Liver (tissue), 3 donors: ENCODE measurements at regions not wholly inside any gene's neighbourhood (a gene's known extent, or its start where the extent isn't known, plus 50 kb on each side); places are given as distances from the start of the nearest gene placed in this dataset.

Source experiments
- ATF3 ChIP-seq: IDR thresholded peaks from 2 replicates; pipeline ENCODE4 v1.6.1; 2016; ENCODE audit warnings: antibody characterized with exemption
- EGR1 ChIP-seq, 2 donors: IDR thresholded peaks; 2 replicates each; pipeline ENCODE4 v1.6.1; 2016 to 2018; ENCODE audit warnings: antibody characterized with exemption in 2 of 2, low read depth in 2 of 2
- GABPA ChIP-seq, 2 donors: IDR thresholded peaks in 1 of 2; conservative IDR thresholded peaks in 1 of 2; 2 replicates each; pipeline ENCODE4 v1.6.1; 2016; ENCODE audit warnings: antibody characterized with exemption in 2 of 2, mild to moderate bottlenecking in 1 of 2, moderate library complexity in 1 of 2
- JUND ChIP-seq, 2 donors: IDR thresholded peaks; 2 replicates each; pipeline ENCODE4 v1.6.1; 2016; ENCODE audit warnings: antibody characterized with exemption in 2 of 2
- RAD21 ChIP-seq, 2 donors: IDR thresholded peaks; 2 replicates each; pipeline ENCODE4 v1.6.1; 2016; ENCODE audit warnings: antibody characterized with exemption in 2 of 2, mild to moderate bottlenecking in 2 of 2
- RXRA ChIP-seq, 2 donors: IDR thresholded peaks; 2 replicates each; pipeline ENCODE4 v1.6.1; 2017 to 2018; ENCODE audit warnings: antibody characterized with exemption in 2 of 2, mild to moderate bottlenecking in 1 of 2
- SP1 ChIP-seq: IDR thresholded peaks from 2 replicates; pipeline ENCODE4 v1.6.1; 2018; ENCODE audit warnings: antibody characterized with exemption, mild to moderate bottlenecking
- TAF1 ChIP-seq: conservative IDR thresholded peaks from 2 replicates; pipeline ENCODE4 v1.6.1; 2016; ENCODE audit warnings: antibody characterized with exemption, mild to moderate bottlenecking
- YY1 ChIP-seq: IDR thresholded peaks from 2 replicates; pipeline ENCODE4 v1.6.1; 2016; ENCODE audit warnings: antibody characterized with exemption, mild to moderate bottlenecking
- TF ChIP-seq, protein P1 (sequence below): fragments of 150-350 bp; IDR thresholded peaks from 2 replicates; pipeline ENCODE4 v1.5.1; 2017; ENCODE audit warnings: improper control_type of control experiment, low read depth, low read length; ENCODE audit not compliant: missing input control
- TF ChIP-seq, protein P2 (sequence below): IDR thresholded peaks from 2 replicates; pipeline ENCODE4 v1.6.1; 2016; ENCODE audit warnings: antibody characterized with exemption, mild to moderate bottlenecking
- TF ChIP-seq, protein P3 (sequence below): IDR thresholded peaks from 2 replicates; pipeline ENCODE4 v1.6.1; 2016; ENCODE audit warnings: antibody characterized with exemption
- donor health status: healthy.
- donor health status: healthy.

DNA sequence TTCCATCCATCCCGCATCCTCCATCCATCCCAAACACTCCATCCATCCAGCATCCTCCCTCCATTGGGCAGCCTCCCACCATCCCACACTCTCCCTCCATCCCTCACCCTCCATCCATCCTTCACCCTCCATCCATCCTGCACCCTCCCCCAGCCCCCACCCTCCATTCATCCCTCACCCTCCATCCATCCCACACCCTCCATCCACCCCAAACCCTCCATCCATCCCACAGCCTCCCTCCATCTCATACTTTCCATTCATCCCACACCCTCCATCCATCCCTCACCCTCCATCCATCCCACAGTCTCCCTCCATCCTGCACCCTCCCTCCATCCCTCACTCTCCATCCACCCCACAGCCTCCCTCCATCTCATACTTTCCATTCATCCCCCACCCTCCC lies 60.4 kb downstream of the FOXI2 start:
- TF ChIP-seq, protein P1, sequence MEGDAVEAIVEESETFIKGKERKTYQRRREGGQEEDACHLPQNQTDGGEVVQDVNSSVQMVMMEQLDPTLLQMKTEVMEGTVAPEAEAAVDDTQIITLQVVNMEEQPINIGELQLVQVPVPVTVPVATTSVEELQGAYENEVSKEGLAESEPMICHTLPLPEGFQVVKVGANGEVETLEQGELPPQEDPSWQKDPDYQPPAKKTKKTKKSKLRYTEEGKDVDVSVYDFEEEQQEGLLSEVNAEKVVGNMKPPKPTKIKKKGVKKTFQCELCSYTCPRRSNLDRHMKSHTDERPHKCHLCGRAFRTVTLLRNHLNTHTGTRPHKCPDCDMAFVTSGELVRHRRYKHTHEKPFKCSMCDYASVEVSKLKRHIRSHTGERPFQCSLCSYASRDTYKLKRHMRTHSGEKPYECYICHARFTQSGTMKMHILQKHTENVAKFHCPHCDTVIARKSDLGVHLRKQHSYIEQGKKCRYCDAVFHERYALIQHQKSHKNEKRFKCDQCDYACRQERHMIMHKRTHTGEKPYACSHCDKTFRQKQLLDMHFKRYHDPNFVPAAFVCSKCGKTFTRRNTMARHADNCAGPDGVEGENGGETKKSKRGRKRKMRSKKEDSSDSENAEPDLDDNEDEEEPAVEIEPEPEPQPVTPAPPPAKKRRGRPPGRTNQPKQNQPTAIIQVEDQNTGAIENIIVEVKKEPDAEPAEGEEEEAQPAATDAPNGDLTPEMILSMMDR = no peak
- TF ChIP-seq TAF1 = no peak
- no peak for TF ChIP-seq SP1
- TF ChIP-seq, protein P2, sequence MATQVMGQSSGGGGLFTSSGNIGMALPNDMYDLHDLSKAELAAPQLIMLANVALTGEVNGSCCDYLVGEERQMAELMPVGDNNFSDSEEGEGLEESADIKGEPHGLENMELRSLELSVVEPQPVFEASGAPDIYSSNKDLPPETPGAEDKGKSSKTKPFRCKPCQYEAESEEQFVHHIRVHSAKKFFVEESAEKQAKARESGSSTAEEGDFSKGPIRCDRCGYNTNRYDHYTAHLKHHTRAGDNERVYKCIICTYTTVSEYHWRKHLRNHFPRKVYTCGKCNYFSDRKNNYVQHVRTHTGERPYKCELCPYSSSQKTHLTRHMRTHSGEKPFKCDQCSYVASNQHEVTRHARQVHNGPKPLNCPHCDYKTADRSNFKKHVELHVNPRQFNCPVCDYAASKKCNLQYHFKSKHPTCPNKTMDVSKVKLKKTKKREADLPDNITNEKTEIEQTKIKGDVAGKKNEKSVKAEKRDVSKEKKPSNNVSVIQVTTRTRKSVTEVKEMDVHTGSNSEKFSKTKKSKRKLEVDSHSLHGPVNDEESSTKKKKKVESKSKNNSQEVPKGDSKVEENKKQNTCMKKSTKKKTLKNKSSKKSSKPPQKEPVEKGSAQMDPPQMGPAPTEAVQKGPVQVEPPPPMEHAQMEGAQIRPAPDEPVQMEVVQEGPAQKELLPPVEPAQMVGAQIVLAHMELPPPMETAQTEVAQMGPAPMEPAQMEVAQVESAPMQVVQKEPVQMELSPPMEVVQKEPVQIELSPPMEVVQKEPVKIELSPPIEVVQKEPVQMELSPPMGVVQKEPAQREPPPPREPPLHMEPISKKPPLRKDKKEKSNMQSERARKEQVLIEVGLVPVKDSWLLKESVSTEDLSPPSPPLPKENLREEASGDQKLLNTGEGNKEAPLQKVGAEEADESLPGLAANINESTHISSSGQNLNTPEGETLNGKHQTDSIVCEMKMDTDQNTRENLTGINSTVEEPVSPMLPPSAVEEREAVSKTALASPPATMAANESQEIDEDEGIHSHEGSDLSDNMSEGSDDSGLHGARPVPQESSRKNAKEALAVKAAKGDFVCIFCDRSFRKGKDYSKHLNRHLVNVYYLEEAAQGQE = no peak
- TF ChIP-seq RAD21 (IDR thresholded peaks at IDR 0.05) = no peak
- TF ChIP-seq, protein P3, sequence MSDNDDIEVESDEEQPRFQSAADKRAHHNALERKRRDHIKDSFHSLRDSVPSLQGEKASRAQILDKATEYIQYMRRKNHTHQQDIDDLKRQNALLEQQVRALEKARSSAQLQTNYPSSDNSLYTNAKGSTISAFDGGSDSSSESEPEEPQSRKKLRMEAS = no peak
- TF ChIP-seq JUND (IDR thresholded peaks at IDR 0.05) = no peak
- TF ChIP-seq ATF3 = no peak
- no peak for TF ChIP-seq EGR1 (IDR thresholded peaks at IDR 0.05; ENCODE audit: low read depth in 2 of 2)
- TF ChIP-seq GABPA (IDR thresholded peaks at IDR 0.05 in 1 of 2, conservative IDR thresholded peaks at IDR 0.05 in 1 of 2) = no peak
- no peak for TF ChIP-seq RXRA (IDR thresholded peaks at IDR 0.05)
- no peak for TF ChIP-seq YY1
